Endothelial cell (in vitro differentiated cells): ENCODE measurements at regions not wholly inside any gene's neighbourhood (a gene's known extent, or its start where the extent isn't known, plus 50 kb on each side); places are given as distances from the start of the nearest gene placed in this dataset.

Source experiments
- DNase-seq: peaks from one replicate; pipeline ENCODE4 v3.0.0; 2021; ENCODE audit warnings: low spot score
- H3K27ac Mint-ChIP-seq: one replicate; pipeline ENCODE4 v1.8.0; 2021; ENCODE audit warnings: mixed read lengths, inconsistent platforms; ENCODE audit not compliant: unreplicated experiment
- H3K27me3 Mint-ChIP-seq: one replicate; pipeline ENCODE4 v1.8.0; 2021; ENCODE audit warnings: mild to moderate bottlenecking, moderate library complexity, mixed read lengths, inconsistent platforms; ENCODE audit not compliant: unreplicated experiment
- H3K36me3 Mint-ChIP-seq: one replicate; pipeline ENCODE4 v1.8.0; 2021; ENCODE audit warnings: mild to moderate bottlenecking, low read depth, mixed read lengths, inconsistent platforms; ENCODE audit not compliant: unreplicated experiment
- H3K4me1 Mint-ChIP-seq: one replicate; pipeline ENCODE4 v1.8.0; 2021; ENCODE audit warnings: mild to moderate bottlenecking, mixed read lengths, inconsistent platforms; ENCODE audit not compliant: unreplicated experiment
- H3K4me3 Mint-ChIP-seq: one replicate; pipeline ENCODE4 v1.8.0; 2021; ENCODE audit warnings: mild to moderate bottlenecking, mixed read lengths, inconsistent platforms; ENCODE audit not compliant: unreplicated experiment
- H3K9me3 Mint-ChIP-seq: one replicate; pipeline ENCODE4 v1.8.0; 2021; ENCODE audit warnings: mixed read lengths, inconsistent platforms; ENCODE audit not compliant: unreplicated experiment
- CTCF ChIP-seq: fragments of 200-600 bp; sonication (generic); IDR thresholded peaks from one replicate; pipeline ENCODE4 v1.5.0; 2021; ENCODE audit warnings: antibody characterized with exemption; ENCODE audit not compliant: unreplicated experiment

DNA sequence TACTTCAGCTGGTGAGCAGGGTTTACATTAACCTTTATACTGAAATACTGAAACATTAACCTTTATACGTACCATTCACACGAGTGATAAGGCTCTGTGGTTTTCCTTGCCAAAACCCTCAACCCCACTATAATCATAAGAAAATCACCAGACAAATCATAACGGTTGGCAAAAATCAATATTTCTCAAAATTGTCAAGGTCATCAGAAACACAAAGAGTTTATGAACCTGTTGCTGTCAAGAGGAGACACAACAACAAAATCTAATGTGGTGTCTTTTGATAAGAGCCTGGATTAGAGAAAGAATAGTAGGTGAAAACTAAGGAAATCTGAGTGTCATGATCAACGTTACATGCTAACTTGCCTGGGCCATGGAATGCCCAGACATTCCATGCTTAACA, 396.9 kb upstream of the TMEFF2 start:
- H3K27me3 Mint-ChIP-seq, result no peaks in the 10 kb centered on the region
- no peaks in the 10 kb centered on the region for H3K36me3 Mint-ChIP-seq
- H3K27ac Mint-ChIP-seq, result no peak overlapping the region
- no peak overlapping the region for H3K4me3 Mint-ChIP-seq
- DNase-seq, result no peak
- no peaks in the 10 kb centered on the region for H3K9me3 Mint-ChIP-seq
- TF ChIP-seq CTCF, result no peak
- no peaks in the 10 kb centered on the region for H3K4me1 Mint-ChIP-seq

DNA sequence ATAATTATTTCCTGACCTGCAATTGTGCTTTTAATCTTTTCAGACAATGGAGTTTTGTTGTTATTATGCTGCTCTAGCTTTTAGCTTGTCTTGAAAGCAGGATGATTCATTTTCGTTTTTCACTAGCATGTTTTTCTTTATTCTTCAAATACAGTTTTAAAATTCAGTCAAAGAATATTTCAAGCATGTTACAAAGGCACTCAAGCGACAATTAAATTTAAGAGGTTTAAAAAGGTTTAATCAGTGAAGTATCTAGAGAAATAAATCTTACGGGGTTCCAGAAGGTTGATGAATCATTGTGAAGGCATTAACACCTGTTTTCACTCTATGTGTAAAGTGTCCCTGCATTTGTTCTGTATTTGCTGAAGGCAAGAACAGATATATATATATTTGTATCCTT, 390.7 kb upstream of the TMEFF2 start:
- Mint-ChIP-seq H3K27me3 (no peaks in the 10 kb centered on the region), H3K9me3 (no peaks in the 10 kb centered on the region), H3K36me3 (no peaks in the 10 kb centered on the region), H3K4me1 (no peaks in the 10 kb centered on the region), H3K4me3 (no peak overlapping the region), H3K27ac (no peak overlapping the region)
- TF ChIP-seq CTCF, result no peak
- DNase-seq, result no peak

DNA sequence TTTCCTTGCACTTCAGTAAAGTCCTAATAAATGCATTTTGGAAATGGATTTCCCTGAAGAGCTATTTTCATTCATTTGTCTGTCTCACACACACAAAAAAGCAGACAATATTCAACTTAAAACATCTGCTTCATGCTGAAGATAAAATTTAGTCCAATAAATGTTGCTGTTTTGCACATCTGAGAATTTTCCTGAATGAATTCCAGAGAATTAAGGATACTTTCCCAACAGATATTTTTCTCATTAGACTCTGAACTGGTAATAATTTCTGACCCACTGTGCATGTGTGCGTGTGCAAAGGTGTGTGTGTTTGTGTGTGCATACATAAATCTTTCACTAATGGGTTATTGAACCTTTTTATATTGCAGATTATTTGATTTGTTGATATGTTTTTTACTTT, 390.2 kb upstream of the TMEFF2 start:
- no peak overlapping the region for H3K4me3 Mint-ChIP-seq

GRCh38 chr2:192579965-192580700, 385.4 kb upstream of the TMEFF2 start:
- no peak overlapping the region for H3K27ac Mint-ChIP-seq
- H3K27me3 Mint-ChIP-seq, result no peaks in the 10 kb centered on the region
- TF ChIP-seq CTCF, result no peak
- H3K4me3 Mint-ChIP-seq, result no peak overlapping the region
- no peak for DNase-seq
- H3K36me3 Mint-ChIP-seq, result no peaks in the 10 kb centered on the region
- H3K4me1 Mint-ChIP-seq, result no peaks in the 10 kb centered on the region
- no peaks in the 10 kb centered on the region for H3K9me3 Mint-ChIP-seq

More for the DNA sequence above, 390.2 kb upstream of the TMEFF2 start:
- TF ChIP-seq CTCF, result no peak
- Mint-ChIP-seq H3K4me1 (no peaks in the 10 kb centered on the region), H3K36me3 (no peaks in the 10 kb centered on the region), H3K9me3 (no peaks in the 10 kb centered on the region), H3K27me3 (no peaks in the 10 kb centered on the region), H3K27ac (no peak overlapping the region)
- no peak for DNase-seq

- no peak for TF ChIP-seq CTCF
- Mint-ChIP-seq H3K36me3 (no peaks in the 10 kb centered on the region), H3K27ac (no peak overlapping the region), H3K4me3 (no peak overlapping the region), H3K9me3 (no peaks in the 10 kb centered on the region), H3K27me3 (no peaks in the 10 kb centered on the region), H3K4me1 (no peaks in the 10 kb centered on the region)
- DNase-seq, result no peak
Observed at GRCh38 chr2:192578780-192579179, 384.0 kb upstream of the TMEFF2 start.
